ENCODE measurements at regions not wholly inside any gene's neighbourhood (a gene's known extent, or its start where the extent isn't known, plus 50 kb on each side); places are given as distances from the start of the nearest gene placed in this dataset.

DNA sequence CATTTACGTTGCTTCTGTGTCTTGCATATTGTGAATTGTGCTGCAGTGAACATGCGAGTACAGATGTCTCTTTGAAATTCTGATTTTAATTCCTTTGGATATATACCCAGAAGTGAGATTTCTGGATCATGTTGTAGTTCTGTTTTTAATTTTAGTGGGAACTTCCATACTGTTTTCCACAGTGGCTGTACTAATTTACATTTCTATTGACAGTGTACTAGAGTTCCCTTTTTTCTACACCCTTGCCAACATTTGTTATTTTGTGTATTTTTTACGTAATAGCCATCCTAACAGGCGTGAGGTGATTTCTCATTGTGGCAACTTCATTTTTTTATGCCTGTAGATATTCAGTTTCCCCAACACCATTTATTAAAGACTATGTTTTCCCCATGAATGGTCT, 144.7 kb upstream of the INHBA start:
- H3K4me3 ChIP-seq (ENCODE audit: low read depth in 1 of 3, low read length in 3 of 3) = no peak overlapping the region
- H3K27me3 ChIP-seq (ENCODE audit: control insufficient read depth in 4 of 4, insufficient read depth in 4 of 4, low read length in 3 of 4) = no peaks in the 10 kb centered on the region
- H3K9me3 ChIP-seq (ENCODE audit: control insufficient read depth in 4 of 4, low read length in 3 of 4) = peaks cover 0 to 3% (median 2%) of the 10 kb centered on the region in 4 donors
- no peaks in the 10 kb centered on the region for H3K4me1 ChIP-seq (ENCODE audit: control insufficient read depth in 4 of 4, insufficient read depth in 4 of 4, low read length in 3 of 4)
- H3K27ac ChIP-seq (ENCODE audit: low read depth in 1 of 2, low read length in 2 of 2) = no peak overlapping the region
- no peaks in the 10 kb centered on the region for H3K36me3 ChIP-seq (ENCODE audit: control insufficient read depth in 4 of 4, insufficient read depth in 3 of 4, low read depth in 1 of 4, low read length in 3 of 4)
- TF ChIP-seq NR2F2 (IDR thresholded peaks at IDR 0.05) (no peak), RXRA (IDR thresholded peaks at IDR 0.05) (no peak), ZBTB33 (IDR thresholded peaks at IDR 0.05) (no peak), JUND (IDR thresholded peaks at IDR 0.05) (no peak), TAF1 (conservative IDR thresholded peaks at IDR 0.05) (no peak), YY1 (IDR thresholded peaks at IDR 0.05) (no peak), HNF4G (IDR thresholded peaks at IDR 0.05) (no peak)
- WGBS = 82% methylated on average over 4 of the region's 4 CpGs
- DNase-seq (ENCODE audit: low spot score) = no peak
- no peak overlapping the region for H3K9ac ChIP-seq (ENCODE audit: low read depth in 1 of 2, low read length in 2 of 2)

DNA sequence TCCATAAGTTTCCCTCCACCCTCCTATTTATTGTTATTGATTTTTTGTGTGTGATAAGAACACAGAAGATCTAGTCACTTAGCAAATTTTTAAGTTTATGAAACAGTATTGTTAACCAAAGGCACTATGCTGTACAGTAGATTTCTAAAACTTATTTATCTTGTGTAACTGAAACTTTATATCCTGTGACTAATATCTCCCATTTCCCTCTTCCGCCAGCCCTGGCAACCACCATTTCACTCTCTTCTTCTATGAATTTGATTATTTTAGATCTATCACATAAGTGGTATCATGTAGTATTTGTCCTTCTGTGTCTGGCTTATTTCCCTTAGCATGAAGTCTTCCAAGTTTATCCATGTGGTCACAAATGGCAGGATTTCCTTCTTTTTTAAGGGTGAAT, 144.3 kb upstream of the INHBA start:
- Histone ChIP-seq H3K27me3 (ENCODE audit: control insufficient read depth in 4 of 4, insufficient read depth in 4 of 4, low read length in 3 of 4) (no peaks in the 10 kb centered on the region), H3K9ac (ENCODE audit: low read depth in 1 of 2, low read length in 2 of 2) (no peak overlapping the region), H3K4me1 (ENCODE audit: control insufficient read depth in 4 of 4, insufficient read depth in 4 of 4, low read length in 3 of 4) (no peaks in the 10 kb centered on the region), H3K36me3 (ENCODE audit: control insufficient read depth in 4 of 4, insufficient read depth in 3 of 4, low read depth in 1 of 4, low read length in 3 of 4) (no peaks in the 10 kb centered on the region), H3K9me3 (ENCODE audit: control insufficient read depth in 4 of 4, low read length in 3 of 4) (peaks cover 0 to 3% (median 2%) of the 10 kb centered on the region in 4 donors), H3K4me3 (ENCODE audit: low read depth in 1 of 3, low read length in 3 of 3) (no peak overlapping the region), H3K27ac (ENCODE audit: low read depth in 1 of 2, low read length in 2 of 2) (no peak overlapping the region)
- 87% methylated on average over 1 of the region's 1 CpG for WGBS
- no peak for DNase-seq (ENCODE audit: low spot score)
- no peak for TF ChIP-seq ZBTB33 (IDR thresholded peaks at IDR 0.05)
- TF ChIP-seq RXRA (IDR thresholded peaks at IDR 0.05) = no peak
- no peak for TF ChIP-seq RAD21 (IDR thresholded peaks at IDR 0.05)
- TF ChIP-seq FOXA2 (IDR thresholded peaks at IDR 0.05) = no peak
- no peak for TF ChIP-seq JUND (IDR thresholded peaks at IDR 0.05)
- no peak for TF ChIP-seq GABPA (IDR thresholded peaks at IDR 0.05 in 1 of 2, conservative IDR thresholded peaks at IDR 0.05 in 1 of 2)

DNA sequence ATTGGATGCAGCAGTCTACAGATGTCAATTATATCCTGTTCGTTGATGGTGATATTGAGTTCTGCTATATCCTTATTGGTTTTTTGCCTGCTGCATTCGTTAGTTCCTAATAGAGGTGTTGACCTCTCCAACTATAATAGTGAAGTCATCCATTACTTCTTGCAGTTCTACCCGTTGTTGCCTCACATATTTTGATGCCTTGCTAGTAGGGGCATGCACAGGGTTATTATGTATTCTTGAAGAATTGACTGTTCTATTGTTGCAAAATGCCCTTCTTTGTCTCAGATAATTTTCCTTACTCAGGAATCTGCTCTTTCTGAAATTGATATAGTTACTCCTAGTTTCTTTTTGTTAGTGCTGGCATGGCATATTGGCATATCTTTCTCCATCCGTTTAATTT, 140.1 kb upstream of the INHBA start:
- no peaks in the 10 kb centered on the region for H3K27me3 ChIP-seq (ENCODE audit: control insufficient read depth in 4 of 4, insufficient read depth in 4 of 4, low read length in 3 of 4)
- WGBS = 84% methylated on average over 4 of the region's 4 CpGs
- TF ChIP-seq RAD21 (IDR thresholded peaks at IDR 0.05) (no peak), HNF4A (conservative IDR thresholded peaks at IDR 0.05) (no peak), NR2F2 (IDR thresholded peaks at IDR 0.05) (no peak)
- H3K4me3 ChIP-seq (ENCODE audit: low read depth in 1 of 3, low read length in 3 of 3) = no peak overlapping the region
- no peak overlapping the region for H3K9ac ChIP-seq (ENCODE audit: low read depth in 1 of 2, low read length in 2 of 2)
- H3K36me3 ChIP-seq (ENCODE audit: control insufficient read depth in 4 of 4, insufficient read depth in 3 of 4, low read depth in 1 of 4, low read length in 3 of 4) = no peaks in the 10 kb centered on the region
- no peak overlapping the region for H3K27ac ChIP-seq (ENCODE audit: low read depth in 1 of 2, low read length in 2 of 2)
- no peaks in the 10 kb centered on the region for H3K4me1 ChIP-seq (ENCODE audit: control insufficient read depth in 4 of 4, insufficient read depth in 4 of 4, low read length in 3 of 4)
- H3K9me3 ChIP-seq (ENCODE audit: control insufficient read depth in 4 of 4, low read length in 3 of 4) = peaks cover 0 to 4% (median 0%) of the 10 kb centered on the region in 4 donors
- DNase-seq (ENCODE audit: low spot score) = no peak
